HG02870 (cell line): ENCODE measurements at regions not wholly inside any gene's neighbourhood (a gene's known extent, or its start where the extent isn't known, plus 50 kb on each side); places are given as distances from the start of the nearest gene placed in this dataset.
A peak's percentile ranks its signal among the peaks of the same experiment; 100 is the strongest.

ENCODE experiments used
- ATAC-seq: cut with Tn5 transposase; IDR thresholded peaks from one replicate; pipeline ENCODE4 v1.9.1; 2021; ENCODE audit warnings: mild to moderate bottlenecking, moderate library complexity; ENCODE audit not compliant: unreplicated experiment

GRCh38 chr13:83618966-83619365 is 263.3 kb downstream of the SLITRK1 start:
- no peak for ATAC-seq

GRCh38 chr13:83613524-83613923 is 268.8 kb downstream of the SLITRK1 start:
- ATAC-seq = no peak

GRCh38 chr13:83601539-83601938 is 280.7 kb downstream of the SLITRK1 start:
- ATAC-seq = no peak

GRCh38 chr13:83592095-83592494 is 290.2 kb downstream of the SLITRK1 start:
- ATAC-seq = no peak

- no peak for ATAC-seq
Observed at GRCh38 chr13:83589814-83590213, 292.5 kb downstream of the SLITRK1 start.

GRCh38 chr13:83577183-83577582 is 305.1 kb downstream of the SLITRK1 start:
- ATAC-seq = no peak

GRCh38 chr13:83568019-83568418 is 314.3 kb downstream of the SLITRK1 start:
- ATAC-seq = peak; percentile 66

- no peak for ATAC-seq
Observed at GRCh38 chr13:83563499-83563898, 318.8 kb downstream of the SLITRK1 start.

GRCh38 chr13:83557845-83558244 is 324.4 kb downstream of the SLITRK1 start:
- ATAC-seq = no peak

GRCh38 chr13:83549671-83550070 is 332.6 kb downstream of the SLITRK1 start:
- no peak for ATAC-seq

GRCh38 chr13:83547043-83547442 is 335.2 kb downstream of the SLITRK1 start:
- ATAC-seq = no peak

- ATAC-seq = no peak
Observed at GRCh38 chr13:83546476-83546875, 335.8 kb downstream of the SLITRK1 start.

- no peak for ATAC-seq
Observed at GRCh38 chr13:83538636-83539035, 343.6 kb downstream of the SLITRK1 start.

GRCh38 chr13:83536941-83537340 is 345.3 kb downstream of the SLITRK1 start:
- ATAC-seq = no peak

- ATAC-seq = no peak
Observed at GRCh38 chr13:83536153-83536552, 346.1 kb downstream of the SLITRK1 start.

- ATAC-seq = no peak
Observed at GRCh38 chr13:83532809-83533208, 349.5 kb downstream of the SLITRK1 start.

- ATAC-seq = no peak
Observed at GRCh38 chr13:83531022-83531421, 351.3 kb downstream of the SLITRK1 start.

GRCh38 chr13:83516781-83517180 is 365.5 kb downstream of the SLITRK1 start:
- ATAC-seq = no peak

GRCh38 chr13:83515268-83516015 is 366.8 kb downstream of the SLITRK1 start:
- ATAC-seq = no peak

- no peak for ATAC-seq
Observed at GRCh38 chr13:83508771-83509301, 373.4 kb downstream of the SLITRK1 start.

- ATAC-seq = no peak
Observed at GRCh38 chr13:83503424-83503823, 378.9 kb downstream of the SLITRK1 start.

- no peak for ATAC-seq
Observed at GRCh38 chr13:83499286-83499685, 383.0 kb downstream of the SLITRK1 start.
